Fibroblast of skin of scalp (primary cell): ENCODE measurements at regions not wholly inside any gene's neighbourhood (a gene's known extent, or its start where the extent isn't known, plus 50 kb on each side); places are given as distances from the start of the nearest gene placed in this dataset.

ENCODE experiments used
- DNase-seq: peaks from one replicate; pipeline ENCODE4 v3.0.0-alpha.2; 2013

DNA sequence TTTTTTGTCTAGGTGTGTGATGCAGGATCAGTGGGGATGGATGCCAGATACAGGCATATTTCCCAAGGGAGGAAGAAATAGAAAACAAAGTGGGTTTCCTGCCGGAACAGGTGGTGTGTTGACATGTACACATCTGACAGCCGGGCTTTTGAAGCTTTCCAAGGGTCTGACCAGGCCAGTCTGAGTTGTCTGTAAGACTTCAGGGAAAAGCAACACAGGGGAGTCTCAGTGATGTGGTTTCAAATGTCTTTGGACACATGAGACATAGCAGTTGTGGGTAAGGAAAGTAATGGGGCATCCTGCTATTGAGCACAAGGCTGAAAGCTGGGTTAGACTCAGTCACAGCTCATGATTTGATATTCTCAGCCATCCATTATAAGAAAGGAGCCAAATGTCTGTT, 274.9 kb downstream of the PIK3R1 start:
- no peak for DNase-seq

DNA sequence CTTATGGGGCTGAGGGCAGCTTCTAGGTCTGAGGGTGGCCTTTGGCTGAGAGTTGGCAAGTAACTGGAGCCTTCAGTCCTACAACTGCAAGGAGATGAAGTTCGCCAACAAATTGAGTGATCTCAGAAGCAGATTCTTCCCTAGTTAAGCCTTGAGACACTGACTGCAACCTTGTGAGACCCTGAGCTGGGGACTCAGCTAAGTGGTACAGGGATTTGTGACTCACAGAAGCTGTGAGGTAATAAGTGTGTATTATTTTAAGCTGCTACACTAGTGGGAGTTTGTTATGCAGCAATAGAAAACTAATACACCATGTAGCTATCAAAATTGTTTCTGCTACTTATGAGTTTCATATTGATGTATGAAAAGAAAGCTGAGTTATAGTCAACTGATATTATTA, 279.2 kb downstream of the PIK3R1 start:
- DNase-seq: no peak

DNA sequence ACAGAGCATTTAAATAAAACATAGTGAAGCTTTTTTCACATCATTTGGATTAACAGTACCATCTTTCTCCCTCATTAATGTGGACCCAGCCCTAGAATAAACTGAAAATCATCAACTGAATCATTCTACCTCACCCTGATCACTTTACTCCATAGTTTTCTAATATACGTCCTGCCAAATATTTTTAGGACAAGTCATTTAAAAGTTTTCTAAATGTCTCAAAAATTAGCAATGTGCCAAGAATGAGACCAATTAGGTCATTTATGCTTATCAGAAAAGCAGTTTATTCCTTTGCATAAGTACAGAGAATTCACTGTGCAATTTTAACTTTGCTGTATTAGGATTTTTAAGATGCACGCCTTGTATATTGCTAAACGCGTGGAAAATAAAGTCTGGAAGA, 284.4 kb downstream of the PIK3R1 start:
- DNase-seq: peak; percentile 76

DNA sequence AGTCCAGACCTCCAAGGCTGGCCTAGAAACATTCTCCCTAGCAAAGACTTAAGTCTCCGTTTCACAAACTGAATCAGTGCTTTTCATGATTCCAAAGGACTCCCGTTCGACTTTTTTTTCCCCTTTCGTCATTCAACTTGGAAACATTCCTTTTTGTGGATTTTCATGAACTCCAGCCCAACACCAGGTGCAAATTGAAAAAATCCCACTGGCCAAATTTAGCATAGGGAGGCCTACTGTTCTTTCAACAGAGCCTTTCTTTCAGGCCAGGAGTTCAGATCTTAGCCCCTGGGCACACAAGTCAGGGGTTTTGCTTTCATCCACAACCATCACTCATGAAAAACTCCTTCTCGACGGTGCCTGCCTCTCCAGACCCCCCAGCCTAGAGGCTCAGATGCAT, 285.3 kb downstream of the PIK3R1 start:
- DNase-seq: no peak

DNA sequence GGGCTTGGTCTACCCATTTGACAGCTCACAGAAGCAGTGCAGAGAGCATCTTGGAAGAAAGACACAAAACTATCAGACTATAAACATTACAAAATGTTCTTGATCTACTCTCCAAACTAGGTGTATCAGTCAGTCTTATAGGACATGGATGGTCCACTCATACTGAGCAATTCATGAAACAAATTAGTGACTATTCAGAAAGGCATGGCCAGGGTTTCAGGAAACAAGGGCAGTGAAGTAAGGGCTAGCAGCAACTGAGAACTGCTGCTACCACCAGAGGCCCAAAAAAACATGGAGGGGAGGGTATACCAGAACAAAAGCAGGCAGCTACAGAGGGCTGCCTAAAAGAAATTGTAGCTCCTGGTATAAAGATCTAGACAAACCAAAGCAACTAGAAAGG, 287.0 kb downstream of the PIK3R1 start:
- DNase-seq: no peak

DNA sequence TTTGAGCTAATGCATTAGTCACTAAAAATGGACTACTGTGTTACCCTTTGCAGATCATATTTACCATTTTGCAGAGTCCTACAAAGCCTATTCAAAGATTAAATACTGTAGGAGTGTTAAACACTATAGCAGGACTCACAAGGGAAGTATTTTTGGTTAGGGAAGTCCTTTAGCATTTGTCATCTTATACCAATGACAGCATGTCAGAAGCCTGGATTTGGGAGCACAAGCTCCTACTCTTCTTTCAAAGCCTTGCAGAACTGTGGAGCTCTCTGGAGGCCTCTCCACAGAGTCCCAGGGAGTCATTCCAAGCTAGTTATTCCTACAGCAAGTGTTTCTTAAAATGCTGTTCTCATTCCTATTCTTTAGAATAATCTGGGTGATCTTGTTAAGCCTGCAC, 288.8 kb downstream of the PIK3R1 start:
- DNase-seq: peak; percentile 77

DNA sequence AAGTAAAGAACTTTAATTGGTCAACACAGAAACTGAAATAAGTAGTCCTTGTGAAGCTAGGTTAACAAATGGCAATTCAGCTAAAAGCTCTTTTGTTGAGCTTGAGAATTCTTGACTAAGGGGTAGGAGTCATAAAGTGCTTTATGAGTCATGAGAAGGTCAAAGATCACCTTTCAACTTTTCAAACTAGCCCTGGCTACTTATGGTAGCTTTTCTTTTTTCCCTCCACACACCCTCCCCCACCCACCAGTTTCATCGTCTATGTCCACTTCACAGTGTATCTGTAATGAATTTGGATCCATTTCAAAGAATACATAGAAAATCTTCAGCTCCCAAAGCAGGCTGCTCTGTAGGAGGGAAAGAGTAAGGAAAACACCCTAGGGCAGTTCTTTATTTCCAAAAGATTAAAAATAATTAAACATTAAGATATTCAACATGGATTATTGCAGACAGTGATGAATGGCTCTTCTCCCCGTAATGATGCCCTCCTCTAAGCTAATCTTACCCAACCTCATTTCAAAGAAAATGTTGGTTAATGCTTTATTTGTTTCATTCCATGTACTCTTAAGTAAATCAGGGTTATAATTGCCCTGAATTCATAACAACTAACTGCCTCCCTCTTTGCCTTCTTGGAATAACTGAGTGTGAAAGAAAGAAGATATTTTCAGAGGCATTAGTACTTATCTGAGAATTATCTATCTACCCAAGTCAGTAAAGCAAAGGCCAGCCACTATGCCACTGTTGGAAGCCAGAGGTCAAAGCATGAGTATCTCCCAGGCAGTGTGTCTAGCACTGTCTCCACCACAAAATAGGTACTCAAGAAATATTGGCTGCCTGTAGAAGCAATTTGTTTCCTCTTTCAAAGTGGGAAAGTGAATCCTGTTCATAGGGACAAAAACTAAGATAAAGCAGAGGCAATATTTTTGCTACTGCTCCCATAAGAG, 290.6 kb downstream of the PIK3R1 start:
- peak; percentile 21 for DNase-seq

DNA sequence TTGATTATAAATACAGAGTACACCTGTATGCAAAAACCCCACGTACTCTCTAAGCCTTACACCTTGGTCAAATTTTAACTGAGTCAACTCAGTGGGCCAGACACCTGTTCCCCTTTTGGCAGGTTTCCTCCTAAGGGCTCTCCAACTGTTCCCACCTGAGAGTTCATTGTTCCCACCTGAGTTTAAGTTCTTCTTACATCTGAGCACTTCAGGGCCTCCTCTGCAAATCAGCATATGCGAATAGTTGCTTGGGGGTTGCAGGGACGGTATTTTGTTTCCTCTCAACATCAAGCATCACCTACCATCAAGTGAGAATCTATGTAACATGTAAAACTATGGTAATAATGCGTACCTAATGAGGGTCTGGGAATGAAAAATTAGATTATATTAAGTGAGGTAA, 300.0 kb downstream of the PIK3R1 start:
- no peak for DNase-seq

DNA sequence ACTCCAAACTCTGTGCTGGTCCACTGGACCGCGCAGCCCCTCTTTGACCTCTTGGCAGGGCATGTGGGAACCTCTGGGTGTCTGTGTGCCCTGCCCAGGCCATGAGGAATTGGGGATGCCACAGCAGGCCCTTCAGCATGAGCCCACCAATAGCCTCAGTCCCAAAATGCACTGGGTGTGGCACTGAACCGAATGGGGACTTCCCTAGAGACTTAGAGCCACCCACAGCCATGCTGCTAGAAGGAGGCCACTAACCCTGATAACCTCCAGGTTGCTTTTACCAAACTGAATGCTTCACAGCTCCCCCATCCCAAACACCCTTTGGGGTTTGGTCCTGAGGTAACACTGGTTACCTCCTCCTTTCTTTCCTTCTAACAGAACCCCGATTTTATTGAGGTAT, 302.7 kb downstream of the PIK3R1 start:
- DNase-seq: no peak

DNA sequence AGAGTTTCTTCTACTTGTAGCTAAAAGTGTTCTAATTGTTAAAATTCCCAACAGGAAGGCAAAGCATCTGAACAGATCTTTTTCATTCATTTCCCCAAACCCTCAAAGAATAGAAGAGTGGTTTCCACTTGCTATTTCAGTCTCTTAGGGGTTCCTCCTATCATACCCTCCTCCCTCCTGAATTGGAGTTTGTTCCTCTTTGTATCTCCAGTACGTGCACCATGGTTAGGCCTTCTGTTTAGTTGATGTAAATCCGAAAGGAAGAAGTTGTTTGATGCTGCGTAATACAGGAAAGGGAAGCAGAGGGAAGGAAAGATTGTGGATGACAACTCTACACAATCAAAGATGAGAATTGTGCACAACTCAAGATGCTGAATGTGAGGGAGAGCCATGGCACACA, 303.6 kb downstream of the PIK3R1 start:
- no peak for DNase-seq

DNA sequence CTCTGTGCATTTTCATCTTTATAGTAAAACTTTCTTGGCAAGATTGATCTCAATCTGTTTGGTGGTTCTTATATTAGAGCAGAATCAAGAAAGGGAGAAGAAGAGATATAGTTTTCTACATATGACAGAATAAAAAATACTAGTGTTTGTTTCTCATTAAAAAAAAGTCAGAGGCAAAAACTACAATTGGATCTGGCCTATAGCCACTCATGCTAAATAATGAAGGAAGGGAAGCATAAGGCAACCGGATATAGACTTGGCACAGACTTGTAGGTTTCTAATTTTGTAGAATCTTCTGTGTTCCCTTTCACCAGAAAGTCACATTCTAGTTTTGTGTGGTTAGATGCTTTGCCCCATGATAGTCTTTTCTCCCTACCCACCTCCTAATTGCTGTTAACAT, 306.2 kb downstream of the PIK3R1 start:
- no peak for DNase-seq

DNA sequence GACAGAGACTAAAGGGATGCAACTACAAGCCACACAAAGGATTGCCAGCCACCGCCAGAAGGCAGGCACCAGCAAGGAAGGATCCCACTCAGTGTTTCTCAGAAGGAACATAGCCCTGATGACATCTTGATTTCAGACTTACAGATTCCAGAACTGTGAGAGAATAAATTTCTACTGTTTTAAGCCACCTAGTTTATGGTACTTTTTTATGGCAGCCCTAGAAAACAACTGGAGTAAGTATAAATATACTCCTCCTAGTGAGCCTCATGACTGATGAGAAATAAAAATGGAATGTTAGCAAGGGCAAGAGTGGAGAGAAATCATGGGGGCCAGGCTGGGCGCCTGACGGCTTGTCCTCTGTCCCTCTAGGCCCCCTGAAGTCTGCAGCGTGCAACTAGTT, 307.3 kb downstream of the PIK3R1 start:
- peak; percentile 46 for DNase-seq

DNA sequence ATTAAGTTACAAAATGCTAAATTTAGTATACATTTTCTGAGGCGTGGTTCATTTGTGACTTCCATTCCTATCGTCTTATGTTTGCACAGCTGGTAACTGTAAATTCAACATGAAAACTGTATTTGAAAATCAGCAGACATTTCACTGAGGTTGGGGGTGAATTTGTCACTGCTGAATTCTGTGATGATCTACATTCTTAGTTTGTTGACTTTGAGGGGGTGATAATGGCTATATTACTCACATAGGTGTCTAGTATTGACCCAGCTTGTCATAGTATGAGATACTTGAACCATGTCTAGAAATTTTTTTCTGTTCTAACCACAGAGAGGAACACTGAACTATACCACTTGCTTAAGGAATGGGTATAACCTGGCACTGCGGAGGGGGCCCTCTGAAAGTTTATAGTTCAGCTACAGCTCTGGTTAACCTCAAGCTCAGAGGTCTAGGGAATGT, 313.3 kb downstream of the PIK3R1 start:
- DNase-seq: peak; percentile 75

DNA sequence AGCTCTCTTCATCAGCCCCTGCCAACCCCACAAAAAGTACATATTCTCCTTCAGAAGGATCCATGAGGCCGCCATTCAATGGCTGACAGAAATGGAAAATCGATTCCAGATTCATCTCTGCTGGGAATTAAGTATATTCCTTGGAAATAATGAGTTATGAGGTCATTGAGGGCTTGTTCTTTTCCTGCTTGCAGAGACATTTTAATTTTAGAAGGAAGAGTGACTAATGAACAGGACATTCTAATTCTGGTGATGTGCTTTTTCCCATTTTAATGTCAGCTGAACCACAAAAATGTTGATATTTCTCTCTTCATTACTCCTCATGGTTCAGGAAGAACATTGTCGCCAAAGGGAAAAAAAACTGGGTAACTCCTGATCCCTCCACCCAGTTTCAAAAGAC, 314.0 kb downstream of the PIK3R1 start:
- DNase-seq: peak; percentile 79

DNA sequence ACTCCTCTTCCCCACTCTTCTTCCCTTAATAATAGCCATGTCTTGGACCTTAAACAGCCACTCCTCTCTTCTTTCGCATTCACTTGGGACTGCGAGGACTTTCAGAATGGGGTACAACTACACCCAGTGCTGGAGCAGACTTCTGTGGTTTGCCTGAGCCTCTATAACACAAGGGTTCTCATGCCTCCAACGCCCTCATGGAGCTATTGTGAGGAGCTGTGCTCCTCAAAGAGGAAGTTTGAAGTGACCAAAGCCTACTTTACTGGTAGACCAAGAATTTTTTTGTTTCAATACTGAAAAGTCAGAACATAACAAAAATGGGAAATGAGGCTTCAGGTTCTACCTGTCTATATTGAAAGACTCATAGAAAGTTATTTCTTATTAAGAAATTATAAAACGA, 316.4 kb downstream of the PIK3R1 start:
- DNase-seq: no peak

DNA sequence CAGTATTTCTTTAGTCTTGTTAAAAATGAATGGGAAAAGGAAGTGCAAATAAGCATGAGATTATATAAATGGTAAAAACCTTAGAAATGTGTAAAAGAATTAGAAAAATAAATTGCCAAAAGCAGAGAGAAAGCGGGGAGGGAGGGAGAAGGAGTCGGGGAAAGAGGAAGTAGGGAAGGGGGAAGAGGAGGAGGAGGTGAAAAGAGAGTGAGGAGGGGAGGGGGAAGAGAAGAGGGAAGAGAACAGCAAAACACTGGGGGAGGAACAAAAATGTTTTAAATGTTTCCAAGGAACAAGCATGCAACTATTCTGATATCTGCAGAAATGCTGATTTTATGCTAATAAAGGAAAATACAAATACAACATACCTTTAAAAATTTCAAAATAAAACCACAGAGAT, 317.5 kb downstream of the PIK3R1 start:
- no peak for DNase-seq

DNA sequence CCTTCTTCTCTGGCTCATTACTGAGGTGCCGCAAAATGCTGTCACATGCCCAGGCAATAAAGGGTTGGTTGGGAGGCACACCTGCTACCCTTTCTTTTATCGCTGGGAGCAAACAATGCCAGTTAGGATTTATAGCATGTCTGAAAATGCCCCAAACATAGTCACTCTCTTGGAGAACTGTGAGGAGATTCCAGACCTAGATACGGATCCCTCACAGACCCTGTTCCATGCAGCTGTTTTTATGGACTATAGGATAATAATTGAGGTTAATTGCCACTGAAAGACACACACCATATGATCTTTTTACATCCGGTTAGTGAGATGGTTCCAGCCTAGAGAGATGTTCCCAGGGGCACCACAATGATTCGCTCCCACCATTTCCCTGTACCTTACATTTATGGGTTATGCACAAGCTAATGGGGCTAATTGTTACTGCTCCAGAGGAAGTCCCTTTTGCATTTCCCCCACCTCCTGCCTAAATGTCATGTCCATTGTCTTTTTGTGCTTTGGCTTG, 318.1 kb downstream of the PIK3R1 start:
- DNase-seq: no peak

DNA sequence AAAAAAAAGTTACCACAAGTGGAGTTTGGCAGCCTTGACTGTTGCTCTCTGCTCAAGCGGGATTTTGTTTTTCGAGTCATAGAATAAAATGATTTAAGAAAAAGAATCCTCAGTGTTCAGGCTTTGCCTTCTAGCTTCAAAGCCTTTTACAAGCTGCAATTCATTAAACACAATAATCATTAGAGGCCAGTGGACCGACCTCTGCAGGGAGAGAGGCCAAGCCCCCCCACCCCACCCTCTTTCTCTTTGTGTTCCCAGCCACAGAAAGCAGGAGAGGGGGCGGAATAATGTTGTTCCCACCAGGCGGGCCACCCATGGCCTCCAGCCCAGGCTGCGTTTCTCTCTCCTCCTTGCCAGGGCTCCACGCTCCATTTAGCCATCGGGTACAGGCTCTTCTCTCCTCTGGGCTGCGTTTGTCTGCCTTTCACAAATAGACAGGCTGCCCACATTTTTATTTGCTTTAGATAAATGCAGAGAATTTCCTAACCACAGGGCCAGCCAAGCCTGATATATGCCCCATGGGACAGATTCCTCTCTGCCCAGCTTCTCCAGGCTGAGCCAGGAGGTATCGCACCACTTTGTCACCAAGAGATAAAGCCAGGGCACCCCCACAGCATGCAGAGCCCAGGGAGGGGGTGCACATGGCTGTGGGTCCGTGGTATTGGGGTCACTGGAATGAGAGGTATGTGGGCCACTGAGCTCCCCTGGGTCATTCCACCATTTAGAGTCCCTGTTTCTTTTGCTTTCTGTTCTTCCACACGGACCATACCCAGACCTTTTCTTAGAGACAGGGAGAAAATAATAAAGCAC, 318.8 kb downstream of the PIK3R1 start:
- DNase-seq: peak; percentile 81

DNA sequence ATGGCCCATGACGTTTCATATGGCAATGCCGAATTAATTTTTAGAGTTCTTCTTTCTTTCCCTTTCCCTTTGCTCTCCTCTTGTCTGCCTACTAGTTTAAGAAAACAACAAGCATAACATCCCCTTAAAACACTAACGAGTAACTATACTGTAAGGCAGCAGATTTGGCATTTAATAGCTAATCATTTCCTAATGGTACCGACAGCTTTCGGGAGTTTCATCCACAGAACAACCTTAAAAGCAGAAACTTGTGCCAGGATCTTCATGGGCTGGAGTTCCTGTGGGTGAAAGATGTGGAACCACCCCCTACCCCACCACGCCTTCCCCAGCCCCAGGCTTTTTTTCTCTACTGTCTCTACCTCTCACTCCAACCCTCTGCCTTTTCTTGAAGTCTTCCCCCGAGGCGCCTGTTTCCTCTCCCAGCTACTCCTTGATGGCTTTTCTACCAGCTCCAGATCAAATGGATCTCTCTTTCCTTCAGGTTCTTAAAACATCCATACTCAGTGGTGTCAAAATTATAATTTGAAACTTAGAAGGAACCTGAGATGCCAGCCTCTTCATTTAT, 319.5 kb downstream of the PIK3R1 start:
- DNase-seq: no peak

DNA sequence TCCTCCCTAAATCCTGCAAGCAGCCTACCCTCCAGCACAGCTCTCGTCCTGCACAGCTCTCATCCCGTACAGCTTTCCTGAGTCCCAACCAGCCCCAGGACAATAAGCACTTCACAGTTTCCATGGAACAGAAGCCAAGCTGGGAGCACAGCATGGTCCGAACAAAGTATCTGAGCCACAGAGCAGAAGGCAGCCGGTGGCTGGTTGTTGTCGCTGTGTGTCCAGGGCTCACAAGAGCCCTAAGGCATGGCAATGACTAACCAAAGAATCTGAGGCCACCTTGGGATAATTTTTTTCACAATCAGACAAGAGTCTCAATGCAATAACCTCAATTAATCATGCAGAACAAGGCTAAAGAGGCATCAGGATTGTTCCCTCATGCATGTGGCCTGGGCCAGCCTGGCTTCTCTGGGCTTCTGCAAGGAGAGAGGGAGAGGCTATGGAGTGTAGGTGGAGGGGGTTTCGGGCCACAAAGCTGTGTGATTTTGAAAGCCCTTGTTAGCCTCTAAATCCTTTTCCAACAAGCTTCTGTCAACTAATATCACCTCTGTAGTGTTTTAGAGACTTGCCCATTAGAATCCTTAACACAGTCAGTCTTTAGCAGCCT, 323.4 kb downstream of the PIK3R1 start:
- no peak for DNase-seq

DNA sequence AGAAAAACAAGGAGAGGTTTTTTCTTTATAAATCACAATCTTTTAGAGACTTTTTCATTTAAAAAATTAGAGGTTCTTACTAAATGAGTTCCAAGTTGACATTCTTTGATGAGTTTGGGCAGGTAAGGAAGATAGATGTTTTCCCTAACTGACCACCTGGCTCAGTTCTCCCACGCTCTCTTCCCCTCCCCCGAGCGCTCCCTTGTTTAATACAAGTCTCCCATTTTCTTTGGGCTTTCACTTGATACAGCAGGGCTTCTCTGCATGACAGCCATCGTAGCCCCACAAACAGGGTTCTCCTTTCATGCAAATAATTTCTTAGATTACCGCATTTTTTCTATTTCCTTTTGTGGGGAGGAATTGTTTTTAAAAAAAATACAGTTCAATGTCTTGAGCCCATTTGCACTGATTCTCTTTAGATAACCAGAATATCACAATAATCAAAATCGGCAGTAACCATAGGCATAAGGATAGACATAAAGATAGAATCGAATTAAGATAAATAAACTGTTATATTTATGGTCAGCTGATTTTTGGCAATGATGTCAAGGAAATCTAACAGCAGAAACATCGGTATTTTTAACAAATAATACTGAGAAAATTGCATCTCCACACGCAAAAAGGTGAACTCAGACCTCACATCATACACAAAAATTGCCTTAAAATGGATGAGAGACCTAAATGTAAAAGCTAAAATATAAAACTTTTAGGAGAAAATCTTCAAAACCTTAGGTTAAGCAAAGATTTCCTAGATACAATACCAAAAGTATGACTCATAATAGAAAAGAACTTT, 325.4 kb downstream of the PIK3R1 start:
- DNase-seq: no peak

DNA sequence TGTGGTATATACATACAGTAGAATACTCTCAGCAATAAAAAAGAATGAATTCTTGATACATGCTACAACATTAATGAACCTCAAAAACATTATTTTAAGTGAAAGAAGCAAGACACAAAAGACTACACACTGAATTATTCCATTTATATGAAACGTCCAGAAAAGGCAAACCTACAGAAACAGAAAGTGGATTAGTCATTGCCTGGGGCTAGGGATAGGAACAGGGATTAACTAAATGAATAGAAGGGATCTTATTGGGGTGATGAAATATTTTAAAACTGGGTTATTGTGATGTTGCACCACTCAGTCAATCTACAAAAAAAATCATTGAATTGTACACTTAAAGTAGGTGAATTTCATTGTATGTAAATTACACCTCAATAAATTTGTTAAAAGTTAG, 326.7 kb downstream of the PIK3R1 start:
- peak; percentile 37 for DNase-seq
